GM19372 (cell line): ENCODE measurements at regions not wholly inside any gene's neighbourhood (a gene's known extent, or its start where the extent isn't known, plus 50 kb on each side); places are given as distances from the start of the nearest gene placed in this dataset.
"Not testable (repeated sequence)": the region's sequence is repeated elsewhere in the genome, so short reads cannot be mapped to it uniquely, and the experiment has no call there.

ENCODE experiments used
- ATAC-seq: cut with Tn5 transposase; IDR thresholded peaks from one replicate; pipeline ENCODE4 v1.9.1; 2021; ENCODE audit warnings: mild to moderate bottlenecking, low read depth, moderate library complexity; ENCODE audit not compliant: unreplicated experiment

- ATAC-seq = no peak
These were observed 80.8 kb upstream of the ACSL1 start for GRCh38 chr4:184906480-184907097.

- ATAC-seq = no peak
These were observed 81.4 kb upstream of the ACSL1 start for GRCh38 chr4:184907216-184907615.

GRCh38 chr4:184907810-184908209 lies 82.0 kb upstream of the ACSL1 start:
- ATAC-seq = no peak

GRCh38 chr4:184911310-184911709 lies 85.5 kb upstream of the ACSL1 start:
- ATAC-seq = no peak

GRCh38 chr4:184913356-184914143 lies 87.8 kb upstream of the ACSL1 start:
- no peak for ATAC-seq

- not testable (repeated sequence) for ATAC-seq
These were observed 93.0 kb upstream of the ACSL1 start for GRCh38 chr4:184918799-184919198.

- no peak for ATAC-seq
These were observed 95.7 kb upstream of the ACSL1 start for GRCh38 chr4:184921456-184921855.

- ATAC-seq = no peak
These were observed 96.0 kb upstream of the HELT start for GRCh38 chr4:184922301-184922700.

- ATAC-seq = no peak
These were observed 93.8 kb upstream of the HELT start for GRCh38 chr4:184924516-184924915.

- no peak for ATAC-seq
These were observed 88.8 kb upstream of the HELT start for GRCh38 chr4:184929476-184929875.

- ATAC-seq = no peak
These were observed 88.3 kb upstream of the HELT start for GRCh38 chr4:184930026-184930425.

GRCh38 chr4:184932343-184932742 lies 85.9 kb upstream of the HELT start:
- no peak for ATAC-seq

GRCh38 chr4:184933311-184933710 lies 85.0 kb upstream of the HELT start:
- no peak for ATAC-seq

GRCh38 chr4:184934184-184934583 lies 84.1 kb upstream of the HELT start:
- ATAC-seq = no peak

GRCh38 chr4:184934961-184935360 lies 83.3 kb upstream of the HELT start:
- no peak for ATAC-seq

- no peak for ATAC-seq
These were observed 82.2 kb upstream of the HELT start for GRCh38 chr4:184936071-184936470.

- no peak for ATAC-seq
These were observed 81.1 kb upstream of the HELT start for GRCh38 chr4:184937030-184937710.

- ATAC-seq = no peak
These were observed 80.5 kb upstream of the HELT start for GRCh38 chr4:184937745-184938144.

- no peak for ATAC-seq
These were observed 79.4 kb upstream of the HELT start for GRCh38 chr4:184938871-184939270.

GRCh38 chr4:184939978-184940377 lies 78.3 kb upstream of the HELT start:
- ATAC-seq = no peak

- ATAC-seq = no peak
These were observed 77.8 kb upstream of the HELT start for GRCh38 chr4:184940500-184940899.
